ENCODE measurements at regions not wholly inside any gene's neighbourhood (a gene's known extent, or its start where the extent isn't known, plus 50 kb on each side); places are given as distances from the start of the nearest gene placed in this dataset.

GRCh38 chr2:194999771-195000170 is 657.3 kb upstream of the SLC39A10 start:
- TF ChIP-seq CTCF (conservative IDR thresholded peaks at IDR 0.05) = no peak
- TF ChIP-seq EZH2 (IDR thresholded peaks at IDR 0.05; ENCODE audit: low read depth) = no peak

Data from PC-9 (cell line).